Right lobe of liver (tissue), 4 donors: ENCODE measurements at regions not wholly inside any gene's neighbourhood (a gene's known extent, or its start where the extent isn't known, plus 50 kb on each side); places are given as distances from the start of the nearest gene placed in this dataset.

Source experiments
- POLR2A ChIP-seq: fragments of 450-650 bp; IDR thresholded peaks from one replicate; pipeline ENCODE4 v1.6.1; 2017; ENCODE audit warnings: antibody characterized with exemption, mild to moderate bottlenecking
- TF ChIP-seq, protein P1 (sequence below), 4 donors: fragments of 200-600 bp in 3 of 4; fragments of 450-650 bp in 1 of 4; IDR thresholded peaks; one replicate each; pipeline versions ENCODE4 v1.5.1 to v1.8.0; 2016 to 2022; ENCODE audit warnings: antibody characterized with exemption in 4 of 4, mild to moderate bottlenecking in 2 of 4
- donor health status: DM: no; HTN: no; CAD: no.
- donor health status: DM: no; HTN: no; CAD: no.
- donor health status: DM: no; HTN: yes; CAD: no.

DNA sequence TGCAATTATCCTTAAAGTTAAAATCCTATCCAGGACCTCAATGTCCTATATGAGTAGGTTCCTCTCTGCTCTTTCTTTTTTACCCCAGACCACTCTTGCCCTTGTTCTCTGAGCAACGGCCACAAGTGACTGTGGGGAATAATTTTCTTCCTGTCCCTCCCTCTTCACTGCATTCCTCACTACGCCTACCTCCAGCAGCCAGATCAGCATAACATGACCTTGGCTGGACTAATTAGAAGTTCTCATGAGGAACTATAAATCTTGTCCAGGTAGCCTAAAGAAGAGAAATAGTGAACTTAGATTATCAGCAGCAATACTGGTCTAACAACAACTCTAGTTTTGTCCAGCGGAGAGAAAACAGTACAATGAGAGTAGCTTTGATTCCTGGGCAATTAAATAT is 643.8 kb upstream of the KLHL29 start:
- TF ChIP-seq, protein P1, sequence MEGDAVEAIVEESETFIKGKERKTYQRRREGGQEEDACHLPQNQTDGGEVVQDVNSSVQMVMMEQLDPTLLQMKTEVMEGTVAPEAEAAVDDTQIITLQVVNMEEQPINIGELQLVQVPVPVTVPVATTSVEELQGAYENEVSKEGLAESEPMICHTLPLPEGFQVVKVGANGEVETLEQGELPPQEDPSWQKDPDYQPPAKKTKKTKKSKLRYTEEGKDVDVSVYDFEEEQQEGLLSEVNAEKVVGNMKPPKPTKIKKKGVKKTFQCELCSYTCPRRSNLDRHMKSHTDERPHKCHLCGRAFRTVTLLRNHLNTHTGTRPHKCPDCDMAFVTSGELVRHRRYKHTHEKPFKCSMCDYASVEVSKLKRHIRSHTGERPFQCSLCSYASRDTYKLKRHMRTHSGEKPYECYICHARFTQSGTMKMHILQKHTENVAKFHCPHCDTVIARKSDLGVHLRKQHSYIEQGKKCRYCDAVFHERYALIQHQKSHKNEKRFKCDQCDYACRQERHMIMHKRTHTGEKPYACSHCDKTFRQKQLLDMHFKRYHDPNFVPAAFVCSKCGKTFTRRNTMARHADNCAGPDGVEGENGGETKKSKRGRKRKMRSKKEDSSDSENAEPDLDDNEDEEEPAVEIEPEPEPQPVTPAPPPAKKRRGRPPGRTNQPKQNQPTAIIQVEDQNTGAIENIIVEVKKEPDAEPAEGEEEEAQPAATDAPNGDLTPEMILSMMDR (IDR thresholded peaks at IDR 0.05) = no peak
- no peak for TF ChIP-seq POLR2A
